NB4 (cell line): ENCODE measurements at regions not wholly inside any gene's neighbourhood (a gene's known extent, or its start where the extent isn't known, plus 50 kb on each side); places are given as distances from the start of the nearest gene placed in this dataset.
"Not testable (repeated sequence)": the region's sequence is repeated elsewhere in the genome, so short reads cannot be mapped to it uniquely, and the experiment has no call there.

Experiments
- DNase-seq: peaks from one replicate; pipeline ENCODE4 v3.0.0; 2010; ENCODE audit warnings: low read depth
- H3K4me3 ChIP-seq: one replicate; pipeline ENCODE4 v1.5.1; 2011; ENCODE audit warnings: mild to moderate bottlenecking, low read depth, low read length, moderate library complexity
- CTCF ChIP-seq: IDR thresholded peaks from one replicate; pipeline ENCODE4 v1.5.1; 2012; ENCODE audit warnings: low read depth, low read length
- MYC ChIP-seq: IDR thresholded peaks from 2 replicates; pipeline ENCODE4 v1.6.1; 2011; ENCODE audit warnings: low read depth, low read length
- POLR2A ChIP-seq: IDR thresholded peaks from 2 replicates; pipeline ENCODE4 v1.6.1; 2011; ENCODE audit warnings: mild to moderate bottlenecking; ENCODE audit not compliant: insufficient read length; ENCODE audit errors: extremely low read depth
- TF ChIP-seq, protein P1 (sequence below): IDR thresholded peaks from 2 replicates; pipeline ENCODE4 v1.6.1; 2011; ENCODE audit warnings: low read depth, low read length

DNA sequence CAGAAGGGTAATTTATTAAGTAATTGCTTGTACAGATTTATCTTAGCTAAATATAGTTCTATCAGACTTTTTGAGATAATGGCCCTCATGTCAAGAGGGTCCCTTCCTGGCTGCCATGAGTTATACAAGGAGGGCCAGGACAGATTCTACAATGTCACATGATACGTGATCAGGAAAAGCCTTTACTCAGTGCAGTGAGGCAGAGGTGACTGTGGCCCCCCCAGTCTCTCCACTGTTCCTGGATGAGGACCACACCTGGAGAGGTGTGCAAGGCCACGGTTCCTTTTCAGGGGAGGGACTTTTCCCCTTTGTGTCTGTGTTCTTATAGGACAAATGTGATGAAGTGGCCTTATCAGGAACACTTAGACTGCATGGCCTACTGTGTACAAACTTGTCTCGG lies 54.3 kb upstream of the LRCH1 start:
- no peak for DNase-seq
- TF ChIP-seq CTCF (no peak), MYC (no peak), POLR2A (no peak)
- TF ChIP-seq, protein P1, sequence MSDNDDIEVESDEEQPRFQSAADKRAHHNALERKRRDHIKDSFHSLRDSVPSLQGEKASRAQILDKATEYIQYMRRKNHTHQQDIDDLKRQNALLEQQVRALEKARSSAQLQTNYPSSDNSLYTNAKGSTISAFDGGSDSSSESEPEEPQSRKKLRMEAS, result no peak
- no peak overlapping the region for H3K4me3 ChIP-seq

- no peak for DNase-seq
- TF ChIP-seq CTCF, result no peak
- TF ChIP-seq, protein P1, result no peak
- no peak for TF ChIP-seq POLR2A
- TF ChIP-seq MYC, result no peak
- H3K4me3 ChIP-seq, result no peak overlapping the region
Measured at GRCh38 chr13:46496086-46496485, 56.9 kb upstream of the LRCH1 start.

DNA sequence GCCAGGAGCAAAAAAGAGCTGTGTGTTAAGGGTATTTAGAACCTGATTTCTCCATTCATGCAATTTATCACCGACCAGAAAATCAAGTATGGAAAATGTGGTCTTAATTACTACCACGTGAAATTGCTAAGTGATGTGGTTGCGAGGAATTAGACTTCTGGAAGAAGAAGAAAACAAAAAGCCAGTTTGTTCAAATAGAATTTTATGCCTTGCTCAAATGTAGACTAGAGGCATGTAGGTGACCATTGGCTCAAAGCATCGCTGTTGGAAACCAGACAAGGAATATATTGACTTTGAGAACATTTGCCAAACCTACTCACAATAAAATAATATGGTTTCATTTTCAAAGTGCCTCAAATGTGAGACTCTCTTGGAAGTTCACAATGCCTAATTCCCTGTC lies 57.3 kb upstream of the LRCH1 start:
- TF ChIP-seq POLR2A (no peak), MYC (no peak), CTCF (no peak)
- TF ChIP-seq, protein P1, result no peak
- H3K4me3 ChIP-seq, result no peak overlapping the region
- DNase-seq, result no peak

- TF ChIP-seq MYC (no peak), CTCF (no peak), POLR2A (no peak)
- TF ChIP-seq, protein P1, result no peak
- no peak for DNase-seq
- H3K4me3 ChIP-seq, result no peak overlapping the region
Measured at GRCh38 chr13:46495066-46495465, 57.9 kb upstream of the LRCH1 start.

DNA sequence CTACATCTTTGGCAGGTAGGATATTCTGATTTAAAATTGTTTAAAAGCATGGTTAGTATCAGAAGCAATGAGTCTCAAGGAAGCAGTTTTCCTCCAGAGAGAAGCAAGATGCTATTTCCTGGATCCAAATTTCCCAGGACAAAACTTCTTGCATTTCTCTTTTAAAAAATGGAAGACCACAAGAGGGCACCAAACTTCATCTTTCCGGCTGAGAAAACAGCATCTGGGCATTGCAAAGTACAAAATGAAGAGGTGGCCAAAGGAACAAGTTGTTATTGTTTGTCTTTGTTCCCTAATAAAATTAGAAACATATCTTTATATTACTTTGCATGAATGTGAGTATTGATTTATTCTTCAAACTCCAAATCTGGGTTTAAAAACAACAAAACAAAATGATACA lies 60.0 kb upstream of the LRCH1 start:
- DNase-seq, result peak; percentile 63
- TF ChIP-seq CTCF (peak; percentile 42), MYC (no peak)
- no peak overlapping the region for H3K4me3 ChIP-seq

DNA sequence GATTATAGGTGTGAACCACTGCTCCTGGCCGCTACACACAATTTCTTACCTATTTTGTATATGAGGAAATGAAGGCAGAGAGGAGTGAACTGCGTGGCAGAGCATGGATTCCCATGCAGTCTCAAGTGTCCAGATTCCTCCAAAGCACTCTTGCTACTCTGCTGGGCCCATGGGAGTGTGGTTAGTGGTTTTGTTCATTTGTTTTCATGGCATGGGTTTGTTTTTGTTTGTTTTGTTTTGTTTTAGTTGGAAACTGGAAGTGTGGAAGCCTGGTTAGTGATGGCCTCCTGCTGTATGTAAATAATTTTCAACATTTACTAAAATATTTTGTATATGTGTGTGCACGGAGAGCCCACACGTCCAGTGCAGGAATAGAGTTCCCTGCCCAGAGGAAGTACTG lies 61.3 kb upstream of the LRCH1 start:
- no peak overlapping the region for H3K4me3 ChIP-seq
- TF ChIP-seq POLR2A, result no peak
- TF ChIP-seq CTCF, result no peak
- no peak for TF ChIP-seq MYC
- TF ChIP-seq, protein P1, result no peak
- DNase-seq, result no peak

- H3K4me3 ChIP-seq, DNase-seq: not testable (repeated sequence)
Measured at GRCh38 chr13:46490713-46491112, 62.3 kb upstream of the LRCH1 start.
